HG03571 (cell line): ENCODE measurements at regions not wholly inside any gene's neighbourhood (a gene's known extent, or its start where the extent isn't known, plus 50 kb on each side); places are given as distances from the start of the nearest gene placed in this dataset.
"Not testable (repeated sequence)": the region's sequence is repeated elsewhere in the genome, so short reads cannot be mapped to it uniquely, and the experiment has no call there.

Experiments used
- ATAC-seq: cut with Tn5 transposase; IDR thresholded peaks from one replicate; pipeline ENCODE4 v1.9.1; 2021; ENCODE audit not compliant: unreplicated experiment

GRCh38 chr2:87526258-87526657 is 221.6 kb upstream of the PLGLB2 start:
- ATAC-seq: not testable (repeated sequence)

GRCh38 chr2:87531968-87532715 is 215.7 kb upstream of the PLGLB2 start:
- not testable (repeated sequence) for ATAC-seq

GRCh38 chr2:87533390-87534272 is 214.3 kb upstream of the PLGLB2 start:
- not testable (repeated sequence) for ATAC-seq

- not testable (repeated sequence) for ATAC-seq
These were observed 213.5 kb upstream of the PLGLB2 start for GRCh38 chr2:87534273-87534889.

- ATAC-seq: not testable (repeated sequence)
These were observed 211.5 kb upstream of the PLGLB2 start for GRCh38 chr2:87536427-87536826.

GRCh38 chr2:87537251-87537671 is 210.6 kb upstream of the PLGLB2 start:
- not testable (repeated sequence) for ATAC-seq

GRCh38 chr2:87538268-87538667 is 209.6 kb upstream of the PLGLB2 start:
- ATAC-seq: not testable (repeated sequence)

GRCh38 chr2:87539151-87539943 is 208.5 kb upstream of the PLGLB2 start:
- ATAC-seq: not testable (repeated sequence)

- not testable (repeated sequence) for ATAC-seq
These were observed 207.6 kb upstream of the PLGLB2 start for GRCh38 chr2:87540242-87540641.

GRCh38 chr2:87542599-87543174 is 205.2 kb upstream of the PLGLB2 start:
- not testable (repeated sequence) for ATAC-seq

- ATAC-seq: not testable (repeated sequence)
These were observed 204.1 kb upstream of the PLGLB2 start for GRCh38 chr2:87543797-87544196.

- not testable (repeated sequence) for ATAC-seq
These were observed 200.8 kb upstream of the PLGLB2 start for GRCh38 chr2:87547106-87547505.

- not testable (repeated sequence) for ATAC-seq
These were observed 199.9 kb upstream of the PLGLB2 start for GRCh38 chr2:87547966-87548365.

GRCh38 chr2:87548681-87549536 is 199.0 kb upstream of the PLGLB2 start:
- not testable (repeated sequence) for ATAC-seq

GRCh38 chr2:87549561-87550202 is 198.2 kb upstream of the PLGLB2 start:
- ATAC-seq: not testable (repeated sequence)

GRCh38 chr2:87554678-87555077 is 193.2 kb upstream of the PLGLB2 start:
- ATAC-seq: not testable (repeated sequence)

- not testable (repeated sequence) for ATAC-seq
These were observed 192.8 kb upstream of the PLGLB2 start for GRCh38 chr2:87555082-87555481.

GRCh38 chr2:87559001-87559400 is 188.9 kb upstream of the PLGLB2 start:
- ATAC-seq: not testable (repeated sequence)

GRCh38 chr2:87559735-87560134 is 188.2 kb upstream of the PLGLB2 start:
- not testable (repeated sequence) for ATAC-seq
